NOMO-1 (cell line): ENCODE measurements at regions not wholly inside any gene's neighbourhood (a gene's known extent, or its start where the extent isn't known, plus 50 kb on each side); places are given as distances from the start of the nearest gene placed in this dataset.

Source experiments
- DNase-seq, 2 experiments: peaks; one replicate each; lab custom pipeline; 2025; ENCODE audit not compliant: unreplicated experiment in 2 of 2; lab: John Stamatoyannopoulos, UW

GRCh38 chr7:22913158-22913557, 90.5 kb upstream of the TOMM7 start:
- no peak for DNase-seq

- DNase-seq = no peak
These were observed 89.2 kb upstream of the TOMM7 start for GRCh38 chr7:22911889-22912288.

- DNase-seq = no peak
These were observed 87.3 kb upstream of the TOMM7 start for GRCh38 chr7:22909917-22910316.

GRCh38 chr7:22907805-22908204, 85.2 kb upstream of the TOMM7 start:
- DNase-seq = no peak

- no peak for DNase-seq
These were observed 78.1 kb upstream of the TOMM7 start for GRCh38 chr7:22900784-22901183.

GRCh38 chr7:22900101-22900500, 77.5 kb upstream of the TOMM7 start:
- no peak for DNase-seq

- DNase-seq = no peak
These were observed 74.3 kb upstream of the TOMM7 start for GRCh38 chr7:22896917-22897316.

- DNase-seq = no peak
These were observed 73.1 kb upstream of the TOMM7 start for GRCh38 chr7:22895828-22896165.

- no peak for DNase-seq
These were observed 72.6 kb upstream of the TOMM7 start for GRCh38 chr7:22895140-22895827.

GRCh38 chr7:22894546-22894945, 71.9 kb upstream of the TOMM7 start:
- no peak for DNase-seq

- no peak for DNase-seq
These were observed 68.1 kb upstream of the TOMM7 start for GRCh38 chr7:22890773-22891172.

- DNase-seq = peak; percentile 21 to 63
These were observed 63.2 kb upstream of the TOMM7 start for GRCh38 chr7:22885797-22886261.

GRCh38 chr7:22884911-22885788, 62.5 kb upstream of the TOMM7 start:
- DNase-seq = peak; percentile 34 to 65

GRCh38 chr7:22882106-22882505, 59.5 kb upstream of the TOMM7 start:
- no peak for DNase-seq

GRCh38 chr7:22879709-22880306, 57.2 kb upstream of the TOMM7 start:
- no peak for DNase-seq

GRCh38 chr7:22879280-22879679, 56.6 kb upstream of the TOMM7 start:
- DNase-seq = peak; percentile 27 to 54

GRCh38 chr7:22876986-22877729, 54.5 kb upstream of the TOMM7 start:
- no peak for DNase-seq

- no peak for DNase-seq
These were observed 52.8 kb upstream of the TOMM7 start for GRCh38 chr7:22875470-22875869.

GRCh38 chr7:22874904-22875303, 52.3 kb upstream of the TOMM7 start:
- no peak for DNase-seq
